HG03565 (cell line): ENCODE measurements at regions not wholly inside any gene's neighbourhood (a gene's known extent, or its start where the extent isn't known, plus 50 kb on each side); places are given as distances from the start of the nearest gene placed in this dataset.
A peak's percentile ranks its signal among the peaks of the same experiment; 100 is the strongest.

Source experiments
- ATAC-seq: cut with Tn5 transposase; IDR thresholded peaks from one replicate; pipeline ENCODE4 v1.9.1; 2021; ENCODE audit warnings: mild to moderate bottlenecking, moderate library complexity; ENCODE audit not compliant: unreplicated experiment

GRCh38 chr12:45102818-45103217 is 51.9 kb upstream of the DBX2 start:
- no peak for ATAC-seq

GRCh38 chr12:45105996-45106395 is 55.1 kb upstream of the DBX2 start:
- no peak for ATAC-seq

DNA sequence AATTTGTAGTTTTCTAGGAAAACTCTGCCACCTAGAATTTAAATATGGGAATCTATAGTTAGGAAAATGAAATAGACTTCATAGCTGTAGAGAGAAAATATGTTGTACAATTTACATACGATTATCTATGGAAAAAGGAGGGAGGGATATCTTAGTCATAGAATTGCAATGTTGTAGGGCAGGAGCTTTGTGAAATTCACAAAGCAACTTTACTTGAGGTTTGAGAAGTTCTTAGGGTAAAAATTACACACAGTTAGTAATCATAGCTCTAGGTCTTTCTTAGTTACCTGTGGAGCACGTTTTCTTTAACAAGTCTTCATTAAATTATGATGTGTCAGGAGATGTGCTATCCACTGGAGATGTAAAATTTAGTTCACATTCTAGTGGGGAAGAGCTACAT is 61.4 kb upstream of the DBX2 start:
- ATAC-seq: no peak

- ATAC-seq: no peak
These were observed 70.3 kb upstream of the DBX2 start for GRCh38 chr12:45121224-45121623.

DNA sequence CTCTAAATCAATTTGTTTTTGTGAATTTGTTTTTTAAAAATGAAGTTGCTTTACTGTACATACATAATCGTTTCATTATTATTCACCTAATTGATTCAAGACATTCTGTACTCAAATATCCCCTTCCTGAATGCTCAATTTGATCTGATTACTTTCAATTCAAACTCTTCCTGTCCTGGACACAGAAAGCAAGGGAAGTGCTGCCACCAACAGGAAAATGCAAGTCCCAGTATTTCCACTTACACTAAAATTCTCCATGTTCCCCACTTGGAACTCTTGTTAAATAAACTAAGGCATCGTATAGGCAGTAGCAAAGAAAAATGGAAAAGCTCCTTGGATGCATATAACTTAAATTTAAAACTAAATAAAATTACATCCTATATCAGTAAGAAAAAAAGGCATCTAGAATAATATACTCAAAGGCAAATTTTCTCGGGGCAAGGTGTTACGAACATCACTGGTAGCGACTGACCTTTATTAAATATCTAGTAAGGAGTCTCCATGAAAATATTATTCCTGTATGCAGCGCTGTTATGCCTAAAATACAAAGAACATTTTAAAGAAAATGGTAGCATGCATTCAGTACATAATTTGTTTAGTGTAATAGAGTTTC is 72.0 kb upstream of the DBX2 start:
- no peak for ATAC-seq

DNA sequence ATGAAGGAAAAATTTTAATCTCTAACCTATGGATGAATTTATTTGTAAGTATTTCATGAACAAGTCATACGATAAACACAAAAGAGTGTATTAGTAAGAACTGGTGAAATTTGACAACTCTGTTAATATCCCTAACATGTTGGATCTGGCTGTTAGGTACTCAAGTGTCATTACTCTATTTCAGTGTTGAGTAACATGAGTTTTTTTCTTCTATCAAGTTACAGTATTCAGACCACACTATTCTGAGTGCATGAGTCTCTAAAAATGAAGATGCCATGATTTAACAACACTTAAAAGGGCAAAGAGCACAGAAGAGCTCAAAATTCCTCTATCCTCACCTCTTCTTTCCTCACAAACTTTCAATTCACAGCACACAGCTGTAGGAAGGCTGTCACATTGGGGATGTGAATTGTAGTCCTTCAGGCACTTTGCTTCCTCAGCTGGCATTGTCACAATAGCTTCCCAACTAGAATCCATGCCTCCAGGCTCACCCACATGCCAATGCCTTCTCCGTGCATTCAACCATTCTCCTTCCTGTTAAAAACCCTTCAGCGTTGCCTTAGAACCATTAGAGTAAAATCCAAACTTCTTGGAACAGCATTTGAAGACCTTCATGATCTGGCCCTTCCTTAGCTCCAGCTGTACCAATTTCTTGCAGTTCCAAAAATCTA is 73.7 kb upstream of the DBX2 start:
- ATAC-seq: no peak

DNA sequence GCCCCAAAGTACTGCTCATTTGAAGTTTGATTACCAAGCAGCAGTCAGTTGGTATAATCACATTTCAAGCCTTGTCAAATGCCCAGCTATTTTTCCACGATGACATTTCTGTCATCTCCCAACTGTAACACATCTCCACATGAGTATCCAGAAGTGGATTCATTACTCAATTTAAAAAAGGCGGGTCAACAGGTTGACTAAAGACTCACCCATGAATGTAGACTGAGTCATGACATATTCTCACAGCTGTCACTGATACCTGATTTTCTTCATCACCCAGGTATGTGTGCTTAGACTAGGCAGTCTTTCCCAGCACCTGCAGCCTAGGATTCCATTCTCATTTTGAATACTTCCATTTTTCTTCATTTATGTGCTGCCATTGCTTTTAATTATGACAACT is 75.1 kb upstream of the DBX2 start:
- ATAC-seq: no peak

DNA sequence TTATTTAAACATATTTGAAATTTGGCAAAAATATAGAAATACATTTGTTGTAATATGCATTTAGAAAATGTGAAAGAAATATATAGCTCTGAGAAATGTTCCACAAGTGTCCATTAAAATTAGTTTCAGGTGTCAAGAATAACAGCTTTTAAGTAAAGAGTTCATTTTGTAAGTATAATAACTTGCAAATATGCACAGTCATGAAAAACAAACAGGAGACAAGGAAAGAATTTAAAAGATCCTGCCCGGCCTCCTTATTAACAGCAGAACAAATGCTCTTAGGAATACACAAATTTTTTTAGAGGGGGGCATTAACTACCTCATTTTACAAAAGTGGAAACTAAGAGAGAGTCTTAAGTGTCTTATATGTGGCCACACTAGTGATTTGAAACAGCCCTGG is 77.7 kb upstream of the DBX2 start:
- ATAC-seq: no peak

- peak; percentile 92 for ATAC-seq
These were observed 80.0 kb upstream of the DBX2 start for GRCh38 chr12:45130881-45131281.

GRCh38 chr12:45131506-45131905 is 80.6 kb upstream of the DBX2 start:
- ATAC-seq: no peak

DNA sequence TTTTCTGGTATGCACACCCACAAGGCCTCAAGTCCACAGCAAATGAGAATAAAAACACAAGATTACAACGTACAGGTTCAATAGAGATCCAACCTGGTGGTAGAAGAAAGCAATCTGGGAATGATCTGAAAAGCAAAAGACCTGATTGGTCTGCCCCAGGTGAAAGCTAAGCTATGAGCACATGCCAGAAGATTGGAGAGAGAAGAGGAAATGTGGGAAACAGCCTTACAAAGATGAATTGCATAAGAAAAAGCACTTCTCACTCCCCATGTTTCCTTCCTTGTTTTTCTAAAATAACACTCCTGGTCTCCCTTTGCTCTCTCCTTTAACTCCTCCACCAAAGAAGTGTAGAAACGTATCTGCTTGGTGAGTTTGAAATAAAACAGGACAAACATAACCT is 77.3 kb upstream of the ANO6 start:
- no peak for ATAC-seq

DNA sequence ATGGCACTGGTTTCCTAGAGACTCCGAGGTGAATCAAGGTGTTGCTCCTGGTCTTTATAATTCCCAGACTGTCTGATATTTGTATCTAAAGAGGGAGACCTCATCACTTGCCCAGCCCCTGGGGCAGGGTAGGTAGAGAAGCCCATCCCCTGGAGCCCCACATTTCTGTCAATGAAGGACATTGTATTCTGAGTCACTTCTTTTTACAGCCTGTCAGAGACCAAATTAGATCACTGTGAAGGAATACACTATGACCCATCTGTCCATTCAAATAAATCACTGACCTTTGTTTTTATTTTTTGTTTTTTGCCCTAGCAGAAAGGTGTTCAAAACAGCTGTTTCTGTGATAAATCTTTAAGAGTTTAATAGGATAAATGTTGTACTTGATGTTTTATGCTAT is 67.9 kb upstream of the ANO6 start:
- no peak for ATAC-seq

DNA sequence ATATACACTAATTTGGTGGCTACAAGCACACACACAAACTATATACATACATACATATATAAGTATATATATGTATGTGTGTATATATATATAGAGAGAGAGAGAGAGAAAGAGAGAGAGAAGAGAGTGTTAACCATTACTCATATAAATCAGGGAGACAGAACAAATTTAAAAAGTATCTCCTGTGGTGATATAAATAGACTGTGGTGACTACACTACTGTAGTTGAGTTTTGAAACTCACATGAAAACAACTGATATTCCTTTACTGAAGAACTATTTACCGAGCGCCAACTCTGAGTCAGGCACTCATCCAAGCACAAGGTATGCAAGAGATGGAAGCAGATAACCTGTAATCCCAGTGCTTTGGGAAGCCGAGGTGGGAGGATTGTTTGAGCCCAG is 67.3 kb upstream of the ANO6 start:
- no peak for ATAC-seq

DNA sequence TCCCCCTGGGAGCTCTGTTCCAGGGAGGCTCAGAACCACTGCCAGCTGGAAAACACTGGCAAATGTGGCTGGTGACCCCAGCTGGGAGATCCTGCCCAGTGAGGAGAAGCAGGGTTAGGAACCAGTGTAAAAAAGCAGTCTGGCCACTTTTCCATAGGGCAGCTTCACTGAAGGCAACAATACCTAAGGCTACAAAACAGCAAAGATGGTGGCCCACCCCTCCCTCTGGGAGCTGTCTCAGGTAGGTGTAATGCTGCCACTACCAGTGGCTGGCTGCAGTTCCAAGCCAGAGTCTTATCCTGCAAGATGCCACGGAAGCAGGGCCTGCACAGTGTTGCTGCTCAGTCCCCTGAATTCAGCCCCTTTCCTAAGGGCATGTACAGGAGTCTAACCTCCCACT is 50.6 kb upstream of the ANO6 start:
- ATAC-seq: no peak

GRCh38 chr12:45166056-45166455 is 49.8 kb upstream of the ANO6 start:
- no peak for ATAC-seq
